ENCODE measurements at regions not wholly inside any gene's neighbourhood (a gene's known extent, or its start where the extent isn't known, plus 50 kb on each side); places are given as distances from the start of the nearest gene placed in this dataset.

GRCh38 chr2:120596990-120597594 is 138.6 kb upstream of the GLI2 start:
- no peak for DNase-seq

DNA sequence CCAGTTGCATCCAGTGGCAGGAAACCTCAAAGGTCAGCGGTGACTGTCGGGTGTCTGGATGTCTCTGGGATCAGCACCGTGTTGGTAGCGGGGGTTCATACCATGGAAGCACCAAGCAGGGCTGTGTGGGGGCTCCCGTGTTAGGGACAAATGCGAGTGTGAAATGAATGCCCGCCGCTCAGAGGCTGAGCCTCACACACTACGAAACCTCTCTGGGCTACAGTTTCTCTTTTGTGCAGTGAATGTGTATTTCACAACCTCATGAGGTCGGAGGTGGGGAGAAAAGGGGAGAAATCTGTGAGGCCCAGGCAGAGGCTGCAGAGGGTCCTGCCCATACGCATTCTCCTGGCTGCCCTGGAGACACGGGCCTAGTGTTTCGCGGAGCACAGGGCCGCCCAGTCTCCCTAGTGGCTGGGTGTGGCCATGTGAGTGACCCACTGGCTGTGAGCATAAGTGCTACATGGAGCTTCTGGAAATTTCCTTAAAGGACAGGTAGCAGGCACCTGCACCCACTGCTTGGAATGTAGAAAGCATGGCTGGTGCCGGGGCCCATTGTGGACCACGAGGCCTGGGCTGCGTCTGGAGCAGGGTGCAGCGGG is 138.0 kb upstream of the GLI2 start:
- no peak for DNase-seq

DNA sequence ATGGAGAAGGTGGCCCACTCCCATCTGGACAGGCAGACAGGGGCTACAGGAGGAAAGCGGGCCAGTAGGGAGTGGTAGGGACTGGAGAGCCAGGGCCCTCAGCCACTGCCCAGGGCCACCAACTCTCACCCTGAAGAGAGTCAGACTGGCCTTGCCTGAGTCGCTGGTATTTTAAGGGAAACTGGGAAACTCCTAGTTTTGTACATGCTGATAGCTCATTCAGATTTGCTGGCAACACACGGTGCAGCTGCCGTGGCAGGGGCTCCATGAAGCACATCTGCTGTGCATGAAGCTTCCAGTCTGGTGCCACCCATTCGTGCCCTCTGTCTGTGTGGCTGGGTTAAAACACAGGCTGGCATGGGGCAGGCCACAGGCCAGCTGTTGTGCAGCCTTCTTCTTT is 137.3 kb upstream of the GLI2 start:
- no peak for DNase-seq

DNA sequence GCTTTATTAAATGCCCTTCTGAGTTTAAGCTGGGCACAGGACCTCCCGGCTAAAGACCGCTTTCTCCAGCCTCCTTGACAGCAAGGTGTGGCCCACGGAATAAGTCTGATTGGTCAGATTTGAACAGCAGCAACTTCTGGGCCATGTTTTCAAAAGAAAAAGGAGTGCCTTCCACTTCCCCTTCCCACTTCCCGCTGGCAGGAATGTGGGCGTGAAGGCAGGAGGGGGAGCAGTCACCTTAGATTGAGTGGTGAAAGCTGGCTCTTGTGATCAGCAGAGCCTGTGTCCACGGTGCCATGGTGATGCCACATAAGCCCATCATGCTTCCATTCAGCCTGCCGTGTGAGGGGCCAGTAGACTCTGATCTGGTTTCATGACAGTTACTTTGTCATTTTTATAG is 136.6 kb upstream of the GLI2 start:
- no peak for DNase-seq

GRCh38 chr2:120599656-120600055 is 136.0 kb upstream of the GLI2 start:
- DNase-seq: no peak

DNA sequence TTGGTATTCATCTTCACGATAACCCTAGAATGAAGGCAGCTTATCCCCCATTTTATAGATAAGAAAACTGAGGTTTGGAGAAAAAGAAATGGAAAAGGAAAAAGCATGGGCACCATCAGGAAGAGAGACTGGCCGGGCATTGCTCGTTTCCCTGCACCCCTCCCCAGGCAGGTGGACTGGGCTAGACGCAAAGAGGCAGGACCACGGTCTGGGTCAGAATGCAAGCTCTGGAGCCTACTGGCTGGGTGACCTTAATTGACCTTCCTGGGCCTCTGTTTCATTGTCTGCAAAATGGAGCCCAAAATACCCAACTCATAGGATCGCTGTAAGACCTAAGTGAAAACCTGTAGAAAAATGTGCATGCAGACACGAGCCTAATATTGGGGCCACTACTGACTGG is 135.3 kb upstream of the GLI2 start:
- no peak for DNase-seq

DNA sequence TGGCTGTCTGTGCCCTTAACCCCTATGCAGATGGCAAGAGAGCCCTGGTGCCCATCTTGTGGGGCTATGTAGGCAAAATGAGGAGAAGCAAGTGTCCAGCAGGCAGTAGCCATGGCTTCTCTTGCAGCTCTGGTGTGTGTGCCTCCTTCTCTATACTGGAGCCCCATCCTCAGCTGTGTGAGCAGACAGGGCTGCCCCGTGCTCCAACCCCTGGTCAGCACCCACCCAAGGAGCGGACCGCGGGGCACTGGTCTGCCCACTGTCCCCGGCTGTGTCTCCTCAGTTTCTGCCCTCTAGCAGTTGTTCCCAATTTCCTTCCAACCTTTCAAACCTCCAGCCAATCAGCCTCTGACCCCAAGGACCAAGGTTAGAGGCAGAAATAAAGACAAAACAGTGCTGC is 134.9 kb upstream of the GLI2 start:
- DNase-seq: no peak

GRCh38 chr2:120601566-120601965 is 134.1 kb upstream of the GLI2 start:
- no peak for DNase-seq

DNA sequence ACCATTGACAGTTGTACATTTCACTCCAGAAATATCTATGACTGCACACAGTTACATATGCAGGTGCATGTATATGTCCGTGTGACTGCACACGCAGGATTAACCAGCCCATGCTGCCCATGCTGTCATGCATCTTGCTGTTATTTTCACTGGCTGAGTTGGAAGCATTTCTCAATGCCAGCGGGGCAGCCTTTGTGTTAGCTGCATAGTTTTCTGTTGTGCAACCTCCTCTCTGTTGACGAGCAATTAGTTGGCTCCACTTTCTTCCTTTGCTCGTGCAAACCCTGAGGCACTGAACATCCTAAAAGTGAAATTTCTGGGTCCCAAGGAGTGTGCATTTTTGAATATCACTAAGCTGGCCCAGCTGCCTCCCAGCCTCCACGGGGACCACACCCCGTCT is 133.4 kb upstream of the GLI2 start:
- DNase-seq: no peak

- no peak for DNase-seq
Observed at GRCh38 chr2:120604767-120605166, 130.9 kb upstream of the GLI2 start.

DNA sequence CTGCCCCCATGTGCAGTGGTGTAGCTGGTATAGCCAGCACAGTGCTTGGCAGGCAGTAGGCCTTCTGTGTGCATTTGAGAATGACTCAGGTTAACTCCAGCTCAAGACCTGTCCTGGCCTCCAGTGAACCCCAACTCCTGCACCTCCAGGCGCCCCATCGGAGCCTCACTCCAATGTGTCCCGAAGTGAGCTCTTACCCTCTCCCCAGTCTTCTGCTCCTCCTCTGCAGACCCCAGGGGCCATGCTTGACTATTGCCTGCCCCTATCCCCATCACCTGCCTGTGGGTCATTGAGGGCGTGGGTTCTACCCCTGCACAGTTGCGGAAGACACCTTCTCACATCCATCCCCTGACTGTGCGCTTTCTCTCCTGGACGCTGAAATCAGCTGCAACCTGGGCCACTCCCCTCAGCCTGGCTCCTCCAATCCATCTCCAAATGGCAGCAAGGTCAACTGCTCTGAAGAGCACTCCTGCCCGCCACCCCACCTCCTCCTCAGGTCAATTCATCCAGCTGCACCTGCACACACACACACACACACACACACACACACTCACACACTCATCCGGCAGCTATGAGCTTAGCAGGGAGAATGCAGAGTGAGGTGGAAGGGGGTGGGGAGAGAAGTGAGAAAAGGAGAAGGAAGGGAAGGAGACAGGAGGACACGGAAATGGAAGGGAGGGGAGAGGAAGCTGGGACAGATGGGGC is 130.3 kb upstream of the GLI2 start:
- DNase-seq: no peak

GRCh38 chr2:120606280-120606679 is 129.4 kb upstream of the GLI2 start:
- DNase-seq: no peak

DNA sequence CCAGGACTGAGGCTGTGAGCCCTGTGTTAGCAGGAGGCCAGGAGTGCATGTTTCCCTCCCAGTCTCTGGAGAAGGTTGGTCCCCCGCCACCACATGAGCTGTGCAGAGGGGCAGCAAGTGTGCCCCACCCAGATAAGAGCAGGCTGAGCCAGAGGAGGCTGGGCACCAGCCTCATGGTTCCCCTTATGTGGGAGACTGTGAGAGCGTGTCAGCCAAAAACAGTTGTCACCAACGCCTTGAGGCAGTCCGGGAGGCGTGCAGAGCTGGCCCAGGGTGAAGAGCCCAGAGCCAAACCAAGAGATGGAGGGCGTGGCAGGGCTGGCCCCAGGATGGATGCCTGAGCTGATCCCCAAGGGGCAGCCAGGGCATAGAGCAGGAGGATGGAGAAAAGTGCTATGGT is 128.7 kb upstream of the GLI2 start:
- no peak for DNase-seq

GRCh38 chr2:120607506-120607905 is 128.2 kb upstream of the GLI2 start:
- DNase-seq: no peak

DNA sequence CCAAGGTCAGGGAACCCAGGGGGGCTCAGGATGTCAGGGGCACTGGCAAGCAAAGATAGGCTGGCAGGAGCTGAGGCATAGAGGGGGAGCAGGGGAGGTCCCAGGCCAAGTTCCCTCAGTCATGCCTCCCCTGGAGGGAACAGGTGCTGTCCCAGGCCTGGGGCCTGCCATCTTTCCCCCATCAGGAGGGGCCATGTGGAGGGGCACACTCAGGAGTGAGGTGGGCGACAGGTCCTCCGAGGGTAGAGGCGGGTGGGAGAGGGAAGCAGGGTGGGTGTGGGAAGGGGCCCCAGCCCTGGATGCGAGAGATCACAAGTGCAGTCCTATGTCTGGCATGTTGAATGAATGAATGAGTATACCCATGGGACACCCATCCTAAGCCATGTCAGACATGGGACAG is 127.7 kb upstream of the GLI2 start:
- no peak for DNase-seq

DNA sequence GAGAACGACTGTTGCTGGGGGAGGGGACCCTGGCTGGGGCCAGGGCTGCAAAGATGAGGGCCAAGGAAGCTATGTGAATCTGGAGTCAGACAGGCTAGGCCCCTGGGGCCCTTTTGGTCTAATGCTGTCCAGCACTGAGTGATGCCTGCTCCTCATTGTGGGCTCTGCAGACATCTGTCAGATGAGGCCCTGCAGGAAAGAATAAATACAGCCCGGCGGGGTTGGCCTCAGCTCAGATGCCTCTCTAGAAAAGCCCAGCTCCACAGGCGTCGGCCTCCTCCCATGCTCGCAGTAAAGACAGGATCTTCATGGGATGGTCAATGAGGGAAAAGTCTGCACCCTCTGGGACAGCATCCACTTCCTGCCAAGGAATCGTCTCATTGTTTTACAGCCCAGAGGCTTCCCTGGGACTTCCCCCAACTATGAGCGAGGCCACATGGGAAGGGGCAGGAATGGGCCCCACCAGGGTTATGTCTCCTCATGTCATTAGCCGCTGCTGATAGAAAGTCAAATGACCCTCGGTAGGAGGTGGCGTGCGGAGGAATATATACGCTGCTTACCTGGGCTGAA is 125.8 kb upstream of the GLI2 start:
- no peak for DNase-seq

GRCh38 chr2:120611016-120611415 is 124.7 kb upstream of the GLI2 start:
- no peak for DNase-seq

GRCh38 chr2:120611961-120612360 is 123.7 kb upstream of the GLI2 start:
- no peak for DNase-seq

GRCh38 chr2:120612471-120612870 is 123.2 kb upstream of the GLI2 start:
- DNase-seq: no peak

DNA sequence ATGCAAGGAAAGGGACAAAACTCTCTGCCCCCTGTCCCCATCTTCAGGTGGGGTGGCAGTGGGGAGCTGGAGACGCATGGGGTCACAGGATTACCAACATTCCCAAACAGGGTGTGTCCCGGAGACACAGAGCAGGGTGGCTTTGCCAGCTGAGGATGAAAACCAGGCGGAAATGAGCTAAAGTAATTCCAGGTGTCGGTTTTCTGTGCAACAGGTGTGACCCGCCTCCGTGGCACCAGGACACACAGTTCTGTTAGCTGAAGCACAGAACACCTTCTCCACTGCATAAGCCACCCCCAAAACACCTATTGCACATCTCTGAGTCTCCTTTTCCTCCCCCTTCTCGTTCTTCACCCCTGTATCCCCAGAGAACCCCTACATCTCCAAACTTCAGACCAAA is 122.7 kb upstream of the GLI2 start:
- DNase-seq: no peak

GRCh38 chr2:120613742-120614571 is 121.7 kb upstream of the GLI2 start:
- DNase-seq: no peak

GRCh38 chr2:120614901-120615300 is 120.8 kb upstream of the GLI2 start:
- DNase-seq: no peak

GRCh38 chr2:120616261-120616660 is 119.4 kb upstream of the GLI2 start:
- DNase-seq: no peak

All from stimulated activated CD4-positive, alpha-beta T cell treated with anti-CD3 and anti-CD28 coated beads, Interleukin-4, amount 100 ng/mL, for 24 hours (primary cell).